ENCODE measurements at regions not wholly inside any gene's neighbourhood (a gene's known extent, or its start where the extent isn't known, plus 50 kb on each side); places are given as distances from the start of the nearest gene placed in this dataset.

GRCh38 chr4:67234296-67234695 lies 311.0 kb downstream of the CENPC start:
- no peak for DNase-seq (ENCODE audit: low read depth)

DNA sequence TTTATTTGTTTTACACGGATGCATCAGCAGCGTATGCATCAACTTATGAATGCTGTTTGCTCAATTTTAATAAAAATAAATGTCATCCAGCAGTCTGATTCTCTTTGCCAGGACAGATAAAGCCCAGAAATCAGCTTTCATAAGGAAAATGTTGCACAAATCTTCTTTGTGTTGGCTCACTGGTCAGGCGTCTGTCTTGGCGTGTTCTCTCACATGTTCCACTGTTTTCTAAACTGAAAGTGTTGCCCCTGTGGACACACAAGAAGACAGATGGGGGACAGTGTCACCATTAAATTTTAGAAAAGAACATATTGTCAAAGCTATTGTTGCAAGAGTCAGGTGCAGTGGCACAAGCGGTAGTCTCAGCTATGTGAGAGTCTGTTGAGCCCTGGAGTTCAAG lies 316.2 kb downstream of the CENPC start:
- no peak for DNase-seq (ENCODE audit: low read depth)

DNA sequence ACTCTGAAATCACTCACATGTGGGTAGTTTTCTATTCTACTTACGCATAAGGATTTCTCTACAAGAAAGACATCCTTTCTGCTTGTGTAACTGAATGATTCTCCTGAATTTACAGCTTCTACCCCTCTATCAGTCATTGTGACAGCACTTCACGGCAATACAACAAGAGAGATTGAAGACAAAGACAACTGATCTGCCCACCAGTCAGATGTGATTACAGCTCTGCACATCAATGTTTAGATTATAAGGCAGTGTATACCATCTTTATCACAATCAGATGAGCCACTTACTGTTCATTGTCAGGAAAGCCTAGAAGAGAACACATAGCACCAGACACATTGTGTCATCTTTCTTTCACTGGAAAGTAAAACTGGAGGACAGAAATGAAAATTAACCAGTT lies 324.4 kb downstream of the CENPC start:
- DNase-seq (ENCODE audit: low read depth) = no peak

GRCh38 chr4:67218883-67219282 lies 326.4 kb downstream of the CENPC start:
- DNase-seq (ENCODE audit: low read depth) = no peak

DNA sequence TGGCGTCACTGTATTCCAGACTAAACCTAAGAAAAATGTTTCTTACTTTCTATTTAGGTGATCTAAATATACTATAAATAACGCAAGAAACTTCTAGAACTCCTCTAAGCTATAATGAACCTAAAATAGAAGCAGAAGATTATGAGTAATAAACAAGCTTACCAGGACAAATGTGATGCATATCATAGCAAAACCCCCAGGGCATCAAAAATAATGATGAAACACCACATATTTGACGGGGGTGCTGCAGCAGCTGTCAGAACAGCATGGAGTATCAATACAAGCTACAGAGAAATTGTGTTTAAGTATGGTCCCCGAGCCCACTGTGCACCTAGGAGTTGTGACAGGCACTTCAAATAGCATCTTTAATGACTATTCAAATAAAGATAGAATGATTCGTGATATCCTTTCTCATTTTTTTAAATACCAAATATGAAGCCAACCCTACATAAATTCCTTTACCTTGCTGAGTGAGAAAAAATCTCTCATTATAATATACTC lies 337.3 kb downstream of the CENPC start:
- no peak for DNase-seq (ENCODE audit: low read depth)

- DNase-seq (ENCODE audit: low read depth) = no peak
Measured at GRCh38 chr4:67204441-67204840, 340.9 kb downstream of the CENPC start.

GRCh38 chr4:67201334-67201733 lies 344.0 kb downstream of the CENPC start:
- no peak for DNase-seq (ENCODE audit: low read depth)

DNA sequence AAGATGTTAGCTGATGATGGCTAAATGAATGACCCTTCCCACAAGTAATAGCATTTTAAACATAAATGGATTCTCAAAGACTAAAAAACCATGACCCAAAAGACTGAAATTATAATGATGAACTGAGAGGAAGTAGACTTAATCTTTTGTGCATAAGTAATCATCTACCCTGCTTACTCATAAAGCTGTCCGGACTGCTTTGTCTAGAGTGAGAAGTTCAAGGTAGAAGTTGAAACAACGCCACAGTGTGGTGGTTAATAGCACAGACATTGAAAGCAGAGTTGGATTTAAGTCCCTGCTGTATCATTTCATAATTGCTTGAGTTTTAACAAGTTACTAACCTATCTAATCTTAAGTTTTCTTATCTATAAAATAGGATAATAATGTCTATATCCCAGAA lies 346.6 kb downstream of the CENPC start:
- no peak for DNase-seq (ENCODE audit: low read depth)

DNA sequence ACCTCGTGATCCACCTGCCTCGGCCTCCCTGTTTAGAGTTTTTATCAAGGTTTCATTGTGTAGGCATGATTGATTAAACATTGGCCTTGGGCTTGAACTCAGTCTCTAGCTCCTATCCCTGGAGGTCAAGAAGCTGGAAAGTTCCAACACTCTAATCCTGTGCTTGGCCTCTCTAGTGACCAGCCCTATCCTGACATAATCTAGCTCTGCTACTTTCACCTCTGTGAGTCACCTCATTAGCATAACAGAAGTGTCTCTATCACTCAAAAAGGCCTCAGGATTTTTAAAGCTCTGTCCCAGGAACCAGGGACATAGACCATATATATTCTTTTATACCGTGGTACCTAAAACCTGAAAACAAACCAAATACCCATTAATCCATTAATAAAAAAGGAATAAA lies 377.5 kb downstream of the CENPC start:
- no peak for DNase-seq (ENCODE audit: low read depth)

- no peak for DNase-seq (ENCODE audit: low read depth)
Measured at GRCh38 chr4:67162690-67163089, 382.6 kb downstream of the CENPC start.

DNA sequence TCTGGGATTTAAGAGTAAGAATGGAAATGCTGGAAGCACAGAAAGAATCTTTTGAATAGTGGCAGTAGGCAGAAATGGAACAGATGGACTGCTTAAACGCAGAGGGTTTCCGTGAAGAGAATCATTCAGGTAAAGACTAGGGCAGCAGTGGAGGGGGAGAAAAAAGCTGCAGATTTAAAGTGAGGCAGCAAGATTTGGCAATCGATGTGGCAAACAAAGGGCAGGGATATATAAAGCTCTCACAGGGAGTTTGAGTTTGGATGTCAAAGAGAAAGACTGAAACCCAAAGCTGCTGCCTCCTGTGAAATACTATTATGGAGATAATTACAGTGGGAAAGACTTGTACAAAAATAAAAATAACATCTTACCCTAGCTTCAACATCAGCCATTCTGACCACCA lies 384.0 kb downstream of the CENPC start:
- no peak for DNase-seq (ENCODE audit: low read depth)

DNA sequence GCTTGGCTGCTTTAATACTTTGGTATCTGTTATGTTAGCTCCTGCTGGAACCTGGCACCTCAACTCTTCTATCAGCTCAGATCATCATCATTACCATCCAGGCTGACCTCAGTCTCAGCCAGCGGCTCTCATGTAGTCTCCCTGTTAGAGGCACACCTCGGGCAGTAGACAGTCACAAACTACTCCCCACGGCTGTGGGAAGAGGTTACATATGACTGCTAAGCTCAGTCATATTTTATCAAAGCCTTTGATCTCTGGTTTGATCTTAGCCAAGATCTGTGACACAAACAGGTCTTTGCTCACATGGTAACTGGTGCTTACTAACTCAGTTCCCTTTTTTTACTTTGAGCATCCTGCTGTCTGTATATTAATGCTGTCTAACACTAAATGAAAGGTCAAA lies 384.9 kb downstream of the CENPC start:
- DNase-seq (ENCODE audit: low read depth) = no peak

DNA sequence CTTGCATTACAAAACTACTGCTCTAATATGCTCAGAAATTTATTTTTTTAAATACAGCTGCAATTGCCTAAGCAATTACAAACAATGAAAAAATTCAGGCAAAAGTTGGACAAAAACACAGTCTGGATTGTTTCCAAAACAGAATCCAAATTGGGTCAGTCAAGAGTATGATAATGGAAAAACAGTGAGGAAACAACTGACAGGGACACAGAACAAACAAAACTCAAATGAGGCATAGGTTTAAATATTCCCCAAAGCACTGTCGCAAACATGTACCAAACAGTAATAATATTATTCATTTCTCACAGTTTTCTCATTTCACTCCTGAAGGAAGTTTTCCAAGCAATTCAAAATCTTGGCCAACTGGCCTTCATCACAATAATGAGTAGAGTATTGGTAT lies 386.6 kb downstream of the CENPC start:
- DNase-seq (ENCODE audit: low read depth) = no peak

DNA sequence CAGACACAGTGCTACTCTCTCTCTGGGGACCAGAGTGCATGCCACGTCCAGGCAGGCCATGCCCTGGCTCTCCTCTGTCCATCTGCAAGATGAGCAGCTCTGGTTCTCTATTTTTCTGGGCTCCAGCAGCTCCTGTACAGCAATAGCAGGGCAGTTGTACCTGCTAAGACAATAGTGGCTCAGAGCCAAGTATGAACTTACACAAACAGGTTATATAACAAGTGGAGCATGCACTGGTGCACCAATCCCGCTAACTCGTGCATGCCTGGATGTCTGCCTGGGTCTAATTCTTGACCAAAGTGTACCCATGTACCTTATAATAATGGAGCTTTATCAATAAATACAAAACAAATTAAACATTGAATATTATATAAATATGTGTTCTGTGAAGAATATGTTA lies 392.3 kb downstream of the CENPC start:
- no peak for DNase-seq (ENCODE audit: low read depth)

DNA sequence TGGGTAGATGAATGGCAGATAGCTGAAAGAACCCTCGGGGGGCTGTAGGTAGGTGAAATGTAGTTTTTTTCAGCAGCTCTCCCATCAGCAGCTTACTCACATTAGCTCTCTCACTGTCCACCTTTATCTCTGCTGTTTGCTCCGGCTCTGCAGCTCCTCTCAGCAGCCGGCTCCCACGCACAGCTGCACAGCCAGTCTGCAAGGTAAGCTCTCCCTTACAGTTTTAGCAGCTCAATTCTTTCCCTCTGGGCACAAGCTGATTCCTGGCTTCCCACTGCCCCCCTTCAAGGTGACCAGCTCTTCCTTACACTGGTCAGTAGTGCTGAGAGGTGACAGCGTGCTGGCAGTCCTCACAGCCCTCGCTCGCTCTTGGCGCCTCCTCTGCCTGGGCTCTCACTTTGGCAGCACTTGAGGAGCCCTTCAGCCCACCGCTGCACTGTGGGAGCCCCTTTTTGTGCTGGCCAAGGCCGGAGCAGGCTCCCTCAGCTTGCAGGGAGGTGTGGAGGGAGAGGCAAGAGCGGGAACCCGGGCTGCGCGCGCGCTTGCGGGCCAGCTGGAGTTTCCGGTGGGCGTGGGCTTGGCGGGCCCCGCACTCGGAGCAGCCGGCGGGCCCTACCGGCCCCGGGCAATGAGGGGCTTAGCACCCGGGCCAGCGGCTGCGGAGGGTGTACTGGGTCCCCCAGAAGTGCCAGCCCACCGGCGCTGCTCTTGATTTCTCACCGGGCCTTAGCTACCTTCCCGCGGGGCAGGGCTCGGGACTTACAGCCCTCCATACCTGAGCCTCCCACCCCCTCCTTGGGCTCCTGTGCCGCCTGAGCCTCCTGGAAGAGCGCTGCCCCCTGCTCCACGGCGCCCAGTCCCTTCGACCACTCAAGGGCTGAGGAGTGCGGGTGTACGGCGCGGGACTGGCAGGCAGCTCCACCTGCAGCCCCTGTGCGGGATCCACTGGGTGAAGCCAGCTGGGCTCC lies 393.6 kb downstream of the CENPC start:
- DNase-seq (ENCODE audit: low read depth) = no peak

- no peak for DNase-seq (ENCODE audit: low read depth)
Measured at GRCh38 chr4:67141586-67141985, 403.7 kb downstream of the CENPC start.

GRCh38 chr4:67134616-67135015 lies 410.7 kb downstream of the CENPC start:
- no peak for DNase-seq (ENCODE audit: low read depth)

- no peak for DNase-seq (ENCODE audit: low read depth)
Measured at GRCh38 chr4:67133162-67133561, 412.1 kb downstream of the CENPC start.

DNA sequence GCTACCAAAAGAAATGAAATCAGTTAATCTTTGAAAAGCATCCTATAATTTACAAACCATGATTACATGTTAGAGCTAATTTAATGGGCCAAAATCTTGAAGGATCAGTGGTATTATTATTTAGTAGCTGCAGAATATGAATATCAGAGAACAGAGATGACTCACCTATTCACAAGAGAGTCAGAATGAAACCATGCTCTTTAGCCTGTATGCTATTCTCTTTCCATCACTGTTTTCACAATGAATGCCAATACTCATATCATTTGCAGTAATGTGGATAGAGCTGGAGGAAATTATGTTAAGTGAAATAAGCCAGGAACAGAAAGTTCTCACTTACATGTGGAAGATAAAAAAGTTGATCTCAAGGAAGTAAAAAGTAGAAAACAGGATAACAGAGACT lies 414.1 kb downstream of the CENPC start:
- no peak for DNase-seq (ENCODE audit: low read depth)

- DNase-seq (ENCODE audit: low read depth) = no peak
Measured at GRCh38 chr4:67130411-67130810, 414.9 kb downstream of the CENPC start.

GRCh38 chr4:67126570-67126969 lies 418.7 kb downstream of the CENPC start:
- DNase-seq (ENCODE audit: low read depth) = no peak

- DNase-seq (ENCODE audit: low read depth) = no peak
Measured at GRCh38 chr4:67125636-67126514, 419.4 kb downstream of the CENPC start.

- no peak for DNase-seq (ENCODE audit: low read depth)
Measured at GRCh38 chr4:67124716-67125115, 420.6 kb downstream of the CENPC start.

Measured in stimulated activated CD8-positive, alpha-beta memory T cell treated with anti-CD3 and anti-CD28 coated beads, Interleukin-15, amount 100 ng/mL, for 24 hours (primary cell).